Nephron progenitor cell (in vitro differentiated cells): ENCODE measurements at regions not wholly inside any gene's neighbourhood (a gene's known extent, or its start where the extent isn't known, plus 50 kb on each side); places are given as distances from the start of the nearest gene placed in this dataset.

Source experiments
- DNase-seq: peaks from one replicate; pipeline ENCODE4 v3.0.0; 2021
- H3K27ac Mint-ChIP-seq: 2 replicates; pipeline ENCODE4 v1.8.0; 2021; ENCODE audit warnings: mild to moderate bottlenecking, moderate library complexity, mixed read lengths
- H3K27me3 Mint-ChIP-seq: 2 replicates; pipeline ENCODE4 v1.8.0; 2021; ENCODE audit warnings: mild to moderate bottlenecking, low read depth, mixed read lengths; ENCODE audit not compliant: poor library complexity
- H3K36me3 Mint-ChIP-seq: 2 replicates; pipeline ENCODE4 v1.8.0; 2021; ENCODE audit warnings: low read depth, mixed read lengths
- H3K4me1 Mint-ChIP-seq: 2 replicates; pipeline ENCODE4 v1.8.0; 2021; ENCODE audit warnings: mixed read lengths
- H3K4me3 Mint-ChIP-seq: 2 replicates; pipeline ENCODE4 v1.8.0; 2021; ENCODE audit warnings: mild to moderate bottlenecking, moderate library complexity, mixed read lengths
- H3K9me3 Mint-ChIP-seq: 2 replicates; pipeline ENCODE4 v1.8.0; 2021; ENCODE audit warnings: mild to moderate bottlenecking, moderate library complexity, mixed read lengths
- CTCF ChIP-seq: fragments of 200-600 bp; sonication (generic); IDR thresholded peaks from 2 replicates; pipeline ENCODE4 v1.5.0; 2021; ENCODE audit warnings: antibody characterized with exemption

DNA sequence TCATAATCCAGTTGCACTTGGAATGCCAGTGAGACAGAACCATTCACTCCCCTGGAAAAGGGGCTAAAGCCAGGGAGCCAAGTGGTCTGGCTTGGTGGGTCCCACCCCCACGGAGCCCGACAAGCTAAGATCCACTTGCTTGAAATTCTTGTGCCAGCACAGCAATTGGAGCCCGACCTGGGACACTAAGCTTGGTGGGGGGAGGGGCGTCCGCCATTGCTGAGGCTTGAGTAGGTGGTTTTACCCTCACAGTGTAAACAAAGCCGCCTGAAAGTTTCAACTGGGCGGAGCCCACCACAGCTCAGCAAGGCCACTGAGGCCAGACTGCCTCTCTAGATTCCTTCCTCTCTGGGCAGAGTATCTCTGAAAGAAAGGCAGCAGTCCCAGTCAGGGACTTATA lies 200.7 kb upstream of the NPSR1 start:
- H3K4me3 Mint-ChIP-seq: no peak overlapping the region
- H3K9me3 Mint-ChIP-seq: peaks cover 14% of the 10 kb centered on the region
- H3K36me3 Mint-ChIP-seq: peaks cover 3% of the 10 kb centered on the region
- TF ChIP-seq CTCF: no peak
- DNase-seq: no peak
- no peak overlapping the region for H3K27ac Mint-ChIP-seq
- H3K27me3 Mint-ChIP-seq: peaks cover 4% of the 10 kb centered on the region
- peaks cover 4% of the 10 kb centered on the region for H3K4me1 Mint-ChIP-seq

DNA sequence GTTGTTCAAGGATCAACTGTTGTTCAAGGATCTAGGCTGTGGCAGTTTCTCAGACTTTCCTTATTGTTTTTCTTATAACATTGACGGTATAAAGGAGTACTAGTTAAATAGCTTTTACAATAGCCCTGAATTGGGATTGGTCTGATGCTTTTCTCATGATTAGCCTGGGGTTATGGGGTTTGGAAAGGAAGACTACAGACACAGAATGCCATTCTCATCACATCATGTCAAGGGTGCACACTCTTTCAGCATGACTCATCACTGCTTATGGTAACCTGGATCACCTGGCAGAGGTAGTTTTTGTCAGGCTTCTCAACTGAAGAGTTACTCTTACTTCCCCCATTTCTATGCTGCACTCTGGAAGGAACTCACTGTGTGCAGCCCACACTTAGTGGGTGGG lies 194.2 kb upstream of the NPSR1 start:
- Mint-ChIP-seq H3K27ac (no peak overlapping the region), H3K36me3 (peaks cover 3% of the 10 kb centered on the region), H3K4me3 (no peak overlapping the region), H3K9me3 (peaks cover 18% of the 10 kb centered on the region), H3K27me3 (peaks cover 4% of the 10 kb centered on the region), H3K4me1 (no peaks in the 10 kb centered on the region)
- no peak for DNase-seq
- no peak for TF ChIP-seq CTCF

- no peak for DNase-seq
- Mint-ChIP-seq H3K27ac (no peak overlapping the region), H3K27me3 (peaks cover 4% of the 10 kb centered on the region), H3K4me3 (no peak overlapping the region), H3K4me1 (no peaks in the 10 kb centered on the region), H3K36me3 (no peaks in the 10 kb centered on the region), H3K9me3 (peaks cover 23% of the 10 kb centered on the region)
- no peak for TF ChIP-seq CTCF
Measured at GRCh38 chr7:34471844-34472243, 186.2 kb upstream of the NPSR1 start.

- Mint-ChIP-seq H3K27ac (no peak overlapping the region), H3K4me3 (no peak overlapping the region), H3K27me3 (peaks cover 4% of the 10 kb centered on the region), H3K9me3 (peaks cover 10% of the 10 kb centered on the region), H3K4me1 (no peaks in the 10 kb centered on the region), H3K36me3 (no peaks in the 10 kb centered on the region)
- DNase-seq: no peak
- TF ChIP-seq CTCF: no peak
Measured at GRCh38 chr7:34486371-34486770, 171.6 kb upstream of the NPSR1 start.

GRCh38 chr7:34487391-34488115 lies 170.5 kb upstream of the NPSR1 start:
- H3K27ac Mint-ChIP-seq: no peak overlapping the region
- no peak overlapping the region for H3K4me3 Mint-ChIP-seq
- TF ChIP-seq CTCF: no peak
- no peak for DNase-seq
- H3K27me3 Mint-ChIP-seq: peaks cover 4% of the 10 kb centered on the region
- H3K4me1 Mint-ChIP-seq: no peaks in the 10 kb centered on the region
- peaks cover 10% of the 10 kb centered on the region for H3K9me3 Mint-ChIP-seq
- H3K36me3 Mint-ChIP-seq: no peaks in the 10 kb centered on the region

DNA sequence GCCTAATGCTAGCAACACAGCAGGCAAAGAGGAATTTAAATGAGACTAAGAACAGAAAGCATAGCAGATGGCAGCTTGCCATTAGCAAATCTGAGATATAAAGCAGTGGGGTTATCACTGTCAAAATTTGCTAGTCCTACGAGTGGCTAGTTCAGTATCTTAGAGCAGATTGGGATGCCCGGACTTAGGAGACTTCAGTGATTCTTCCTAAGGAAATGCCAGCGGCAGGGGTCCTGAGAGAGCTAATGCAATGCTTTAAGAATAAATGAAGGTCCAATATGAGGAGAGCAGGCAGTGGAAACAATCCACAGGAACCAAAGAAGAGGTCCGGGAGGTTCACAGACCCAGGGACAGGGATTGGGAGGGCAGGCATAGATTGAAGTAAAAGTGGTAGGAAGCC lies 169.3 kb upstream of the NPSR1 start:
- H3K4me1 Mint-ChIP-seq: no peaks in the 10 kb centered on the region
- H3K9me3 Mint-ChIP-seq: peaks cover 6% of the 10 kb centered on the region
- no peaks in the 10 kb centered on the region for H3K36me3 Mint-ChIP-seq
- no peak for DNase-seq
- no peak overlapping the region for H3K4me3 Mint-ChIP-seq
- no peak for TF ChIP-seq CTCF
- peaks cover 4% of the 10 kb centered on the region for H3K27me3 Mint-ChIP-seq
- H3K27ac Mint-ChIP-seq: peak overlapping the region; percentile 24
